ENCODE measurements at regions not wholly inside any gene's neighbourhood (a gene's known extent, or its start where the extent isn't known, plus 50 kb on each side); places are given as distances from the start of the nearest gene placed in this dataset.
"Not testable (repeated sequence)": the region's sequence is repeated elsewhere in the genome, so short reads cannot be mapped to it uniquely, and the experiment has no call there.

- WGBS (ENCODE audit: insufficient coverage), result no CpG with 5 or more reads among the region's 3 CpGs
- no peak for DNase-seq (ENCODE audit: low read depth in 4 of 6, low spot score in 6 of 6)
- Histone ChIP-seq H3K36me3 (ENCODE audit: control insufficient read depth, insufficient read depth, low read length) (no peaks in the 10 kb centered on the region), H3K27ac (ENCODE audit: low read depth, low read length) (no peak overlapping the region), H3K9me3 (ENCODE audit: control insufficient read depth, insufficient read depth, low read length) (no peaks in the 10 kb centered on the region), H3K4me3 (ENCODE audit: low read depth, low read length) (no peak overlapping the region), H3K4me1 (ENCODE audit: control insufficient read depth, insufficient read depth, low read length) (no peaks in the 10 kb centered on the region), H3K27me3 (ENCODE audit: control insufficient read depth, insufficient read depth, low read length) (no peaks in the 10 kb centered on the region)
Observed at GRCh38 chr2:183773775-183774174, 649.5 kb downstream of the NUP35 start.

- Histone ChIP-seq H3K27me3 (ENCODE audit: control insufficient read depth, insufficient read depth, low read length) (no peaks in the 10 kb centered on the region), H3K27ac (ENCODE audit: low read depth, low read length) (no peak overlapping the region), H3K9me3 (ENCODE audit: control insufficient read depth, insufficient read depth, low read length) (no peaks in the 10 kb centered on the region), H3K36me3 (ENCODE audit: control insufficient read depth, insufficient read depth, low read length) (no peaks in the 10 kb centered on the region), H3K4me3 (ENCODE audit: low read depth, low read length) (no peak overlapping the region), H3K4me1 (ENCODE audit: control insufficient read depth, insufficient read depth, low read length) (no peaks in the 10 kb centered on the region)
- no CpG with 5 or more reads among the region's 2 CpGs for WGBS (ENCODE audit: insufficient coverage)
- DNase-seq (ENCODE audit: low read depth in 4 of 6, low spot score in 6 of 6), result no peak
Observed at GRCh38 chr2:183780072-183780471, 655.8 kb downstream of the NUP35 start.

- no peak for DNase-seq (ENCODE audit: low read depth in 4 of 6, low spot score in 6 of 6)
- H3K9me3 ChIP-seq (ENCODE audit: control insufficient read depth, insufficient read depth, low read length), result no peaks in the 10 kb centered on the region
- 71% methylated on average over 1 of the region's 1 CpG for WGBS (ENCODE audit: insufficient coverage)
Observed at GRCh38 chr2:183782436-183782835, 658.2 kb downstream of the NUP35 start.

GRCh38 chr2:183788796-183789195 lies 664.6 kb downstream of the NUP35 start:
- DNase-seq (ENCODE audit: low read depth in 4 of 6, low spot score in 6 of 6); H3K4me3 ChIP-seq (ENCODE audit: low read depth, low read length); H3K9me3 ChIP-seq (ENCODE audit: control insufficient read depth, insufficient read depth, low read length): not testable (repeated sequence)

More at GRCh38 chr2:183782436-183782835, 658.2 kb downstream of the NUP35 start:
- no peak overlapping the region for H3K27ac ChIP-seq (ENCODE audit: low read depth, low read length)
- no peak overlapping the region for H3K4me3 ChIP-seq (ENCODE audit: low read depth, low read length)
- no peaks in the 10 kb centered on the region for H3K36me3 ChIP-seq (ENCODE audit: control insufficient read depth, insufficient read depth, low read length)
- H3K27me3 ChIP-seq (ENCODE audit: control insufficient read depth, insufficient read depth, low read length), result no peaks in the 10 kb centered on the region
- no peaks in the 10 kb centered on the region for H3K4me1 ChIP-seq (ENCODE audit: control insufficient read depth, insufficient read depth, low read length)

GRCh38 chr2:183792165-183792924 lies 668.1 kb downstream of the NUP35 start:
- 95% methylated on average over 26 of the region's 26 CpGs for WGBS (ENCODE audit: insufficient coverage)
- H3K27ac ChIP-seq (ENCODE audit: low read depth, low read length); DNase-seq (ENCODE audit: low read depth in 4 of 6, low spot score in 6 of 6); H3K4me1 ChIP-seq (ENCODE audit: control insufficient read depth, insufficient read depth, low read length); H3K9me3 ChIP-seq (ENCODE audit: control insufficient read depth, insufficient read depth, low read length); H3K4me3 ChIP-seq (ENCODE audit: low read depth, low read length); H3K27me3 ChIP-seq (ENCODE audit: control insufficient read depth, insufficient read depth, low read length); H3K36me3 ChIP-seq (ENCODE audit: control insufficient read depth, insufficient read depth, low read length): not testable (repeated sequence)

More at GRCh38 chr2:183788796-183789195, 664.6 kb downstream of the NUP35 start:
- not testable (repeated sequence) for H3K36me3 ChIP-seq (ENCODE audit: control insufficient read depth, insufficient read depth, low read length); H3K27ac ChIP-seq (ENCODE audit: low read depth, low read length); H3K27me3 ChIP-seq (ENCODE audit: control insufficient read depth, insufficient read depth, low read length); H3K4me1 ChIP-seq (ENCODE audit: control insufficient read depth, insufficient read depth, low read length)
- WGBS (ENCODE audit: insufficient coverage), result 66% methylated on average over 5 of the region's 8 CpGs

- no peaks in the 10 kb centered on the region for H3K36me3 ChIP-seq (ENCODE audit: control insufficient read depth, insufficient read depth, low read length)
- WGBS (ENCODE audit: insufficient coverage), result no CpG with 5 or more reads among the region's 4 CpGs
- no peak for DNase-seq (ENCODE audit: low read depth in 4 of 6, low spot score in 6 of 6)
- H3K4me1 ChIP-seq (ENCODE audit: control insufficient read depth, insufficient read depth, low read length), result no peaks in the 10 kb centered on the region
- H3K27ac ChIP-seq (ENCODE audit: low read depth, low read length), result no peak overlapping the region
- peaks cover 9% of the 10 kb centered on the region for H3K9me3 ChIP-seq (ENCODE audit: control insufficient read depth, insufficient read depth, low read length)
- H3K4me3 ChIP-seq (ENCODE audit: low read depth, low read length), result no peak overlapping the region
- no peaks in the 10 kb centered on the region for H3K27me3 ChIP-seq (ENCODE audit: control insufficient read depth, insufficient read depth, low read length)
Observed at GRCh38 chr2:183798535-183798934, 674.3 kb downstream of the NUP35 start.

GRCh38 chr2:183799761-183800160 lies 675.5 kb downstream of the NUP35 start:
- no peak overlapping the region for H3K4me3 ChIP-seq (ENCODE audit: low read depth, low read length)
- no peaks in the 10 kb centered on the region for H3K36me3 ChIP-seq (ENCODE audit: control insufficient read depth, insufficient read depth, low read length)
- no CpG with 5 or more reads among the region's 3 CpGs for WGBS (ENCODE audit: insufficient coverage)
- DNase-seq (ENCODE audit: low read depth in 4 of 6, low spot score in 6 of 6), result no peak
- no peaks in the 10 kb centered on the region for H3K4me1 ChIP-seq (ENCODE audit: control insufficient read depth, insufficient read depth, low read length)
- H3K27me3 ChIP-seq (ENCODE audit: control insufficient read depth, insufficient read depth, low read length), result no peaks in the 10 kb centered on the region
- peaks cover 11% of the 10 kb centered on the region for H3K9me3 ChIP-seq (ENCODE audit: control insufficient read depth, insufficient read depth, low read length)
- no peak overlapping the region for H3K27ac ChIP-seq (ENCODE audit: low read depth, low read length)

- no peaks in the 10 kb centered on the region for H3K4me1 ChIP-seq (ENCODE audit: control insufficient read depth, insufficient read depth, low read length)
- no peak for DNase-seq (ENCODE audit: low read depth in 4 of 6, low spot score in 6 of 6)
- H3K9me3 ChIP-seq (ENCODE audit: control insufficient read depth, insufficient read depth, low read length), result peaks cover 11% of the 10 kb centered on the region
- H3K27me3 ChIP-seq (ENCODE audit: control insufficient read depth, insufficient read depth, low read length), result no peaks in the 10 kb centered on the region
- no peaks in the 10 kb centered on the region for H3K36me3 ChIP-seq (ENCODE audit: control insufficient read depth, insufficient read depth, low read length)
- no peak overlapping the region for H3K4me3 ChIP-seq (ENCODE audit: low read depth, low read length)
- no peak overlapping the region for H3K27ac ChIP-seq (ENCODE audit: low read depth, low read length)
Observed at GRCh38 chr2:183803596-183803995, 679.4 kb downstream of the NUP35 start.

GRCh38 chr2:183807870-183808269 lies 683.6 kb downstream of the NUP35 start:
- Histone ChIP-seq H3K27ac (ENCODE audit: low read depth, low read length) (no peak overlapping the region), H3K27me3 (ENCODE audit: control insufficient read depth, insufficient read depth, low read length) (no peaks in the 10 kb centered on the region), H3K9me3 (ENCODE audit: control insufficient read depth, insufficient read depth, low read length) (peaks cover 2% of the 10 kb centered on the region), H3K4me1 (ENCODE audit: control insufficient read depth, insufficient read depth, low read length) (no peaks in the 10 kb centered on the region), H3K4me3 (ENCODE audit: low read depth, low read length) (no peak overlapping the region), H3K36me3 (ENCODE audit: control insufficient read depth, insufficient read depth, low read length) (no peaks in the 10 kb centered on the region)
- no CpG with 5 or more reads among the region's 3 CpGs for WGBS (ENCODE audit: insufficient coverage)
- DNase-seq (ENCODE audit: low read depth in 4 of 6, low spot score in 6 of 6), result no peak

GRCh38 chr2:183809404-183809803 lies 685.2 kb downstream of the NUP35 start:
- Histone ChIP-seq H3K4me1 (ENCODE audit: control insufficient read depth, insufficient read depth, low read length) (no peaks in the 10 kb centered on the region), H3K27me3 (ENCODE audit: control insufficient read depth, insufficient read depth, low read length) (no peaks in the 10 kb centered on the region), H3K36me3 (ENCODE audit: control insufficient read depth, insufficient read depth, low read length) (no peaks in the 10 kb centered on the region), H3K9me3 (ENCODE audit: control insufficient read depth, insufficient read depth, low read length) (no peaks in the 10 kb centered on the region), H3K4me3 (ENCODE audit: low read depth, low read length) (no peak overlapping the region), H3K27ac (ENCODE audit: low read depth, low read length) (no peak overlapping the region)
- DNase-seq (ENCODE audit: low read depth in 4 of 6, low spot score in 6 of 6), result no peak
- 100% methylated on average over 2 of the region's 3 CpGs for WGBS (ENCODE audit: insufficient coverage)
